ENCODE measurements at regions not wholly inside any gene's neighbourhood (a gene's known extent, or its start where the extent isn't known, plus 50 kb on each side); places are given as distances from the start of the nearest gene placed in this dataset.

DNA sequence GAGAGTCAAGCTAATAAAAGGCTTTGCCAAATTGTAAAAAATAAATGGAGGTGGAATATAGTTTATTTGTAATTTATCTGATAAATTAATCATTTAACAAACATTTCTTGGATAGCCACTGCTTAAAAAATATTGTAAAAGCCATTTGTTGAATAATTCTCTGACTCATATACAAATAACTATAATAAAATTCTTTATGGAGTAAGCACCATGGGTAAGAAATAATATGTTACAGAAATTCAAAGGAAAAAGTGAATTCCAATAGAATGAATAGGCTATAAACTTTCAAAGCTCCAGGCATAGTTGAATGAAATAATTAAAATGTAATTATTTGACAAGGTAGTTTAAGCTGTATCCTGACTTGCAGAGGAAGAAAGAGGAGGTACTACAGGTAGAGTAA is 291.4 kb upstream of the TMEM229A start:
- Mint-ChIP-seq H3K4me1 (peaks cover 2% of the 10 kb centered on the region; the same call in 1 of the 2 replicates), H3K27ac (no peak overlapping the region), H3K9me3 (no peaks in the 10 kb centered on the region), H3K4me3 (no peak overlapping the region), H3K36me3 (no peaks in the 10 kb centered on the region), H3K27me3 (ENCODE audit: low read depth) (no peaks in the 10 kb centered on the region; the same call in 1 of the 2 replicates)
- no peak for DNase-seq (ENCODE audit: low spot score)
- ChIA-PET POLR2A (no interaction called here), CTCF (no interaction called here)
- ATAC-seq: no peak
- TF ChIP-seq ATF1 (CRISPR knock-in tag; IDR thresholded peaks at IDR 0.05) (no peak), AFF4 (CRISPR knock-in tag; IDR thresholded peaks at IDR 0.05; ENCODE audit: borderline replicate concordance) (no peak), PREB (CRISPR knock-in tag; IDR thresholded peaks at IDR 0.05; ENCODE audit: borderline replicate concordance) (no peak), ZNF423 (CRISPR knock-in tag; IDR thresholded peaks at IDR 0.05) (no peak), KAT7 (CRISPR knock-in tag; IDR thresholded peaks at IDR 0.05; ENCODE audit: borderline replicate concordance) (no peak), ZBTB21 (CRISPR knock-in tag; IDR thresholded peaks at IDR 0.05; ENCODE audit: borderline replicate concordance) (no peak), MXD4 (CRISPR knock-in tag; IDR thresholded peaks at IDR 0.05; ENCODE audit: borderline replicate concordance) (no peak), OVOL2 (CRISPR knock-in tag; IDR thresholded peaks at IDR 0.05; ENCODE audit: borderline replicate concordance) (no peak), PRDM15 (CRISPR knock-in tag; IDR thresholded peaks at IDR 0.05) (no peak), TEAD4 (CRISPR knock-in tag; IDR thresholded peaks at IDR 0.05) (no peak), ZNF416 (CRISPR knock-in tag; IDR thresholded peaks at IDR 0.05) (no peak), FOXP4 (CRISPR knock-in tag; IDR thresholded peaks at IDR 0.05) (no peak)

DNA sequence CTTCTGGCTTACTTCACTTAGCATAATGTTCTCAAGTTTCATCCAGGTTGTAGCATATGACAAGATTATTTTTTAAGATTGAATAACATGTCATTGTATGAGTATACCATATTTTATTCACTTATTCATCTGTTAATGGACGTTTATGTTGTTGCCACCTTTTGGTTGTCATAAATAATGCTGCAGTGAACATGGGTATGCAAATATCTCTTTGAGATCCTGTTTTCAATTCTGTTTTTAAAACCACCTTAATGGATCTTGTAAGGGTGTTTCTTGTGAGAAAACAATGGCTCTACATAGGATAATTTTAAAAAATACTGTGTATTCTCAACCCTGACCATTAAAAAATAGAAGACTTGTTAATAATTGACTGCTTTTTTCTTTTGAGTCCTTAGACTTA is 290.7 kb upstream of the TMEM229A start:
- CTCF ChIA-PET: no interaction called here
- Mint-ChIP-seq H3K36me3 (no peaks in the 10 kb centered on the region), H3K27ac (no peak overlapping the region), H3K4me3 (no peak overlapping the region), H3K9me3 (no peaks in the 10 kb centered on the region), H3K27me3 (ENCODE audit: low read depth) (no peaks in the 10 kb centered on the region; the same call in 1 of the 2 replicates), H3K4me1 (no peaks in the 10 kb centered on the region)
- POLR2A ChIA-PET: no interaction called here
- ATAC-seq (no peak), DNase-seq (ENCODE audit: low spot score) (no peak)
- TF ChIP-seq FOXK1 (CRISPR knock-in tag; IDR thresholded peaks at IDR 0.05) (no peak), NFYB (CRISPR knock-in tag; conservative IDR thresholded peaks at IDR 0.05; ENCODE audit: low read depth) (no peak), ESRRA (CRISPR knock-in tag; IDR thresholded peaks at IDR 0.05; ENCODE audit: borderline replicate concordance) (no peak), STAT6 (CRISPR knock-in tag; conservative IDR thresholded peaks at IDR 0.05; ENCODE audit: low read depth) (no peak)
- TF ChIP-seq, protein P1, sequence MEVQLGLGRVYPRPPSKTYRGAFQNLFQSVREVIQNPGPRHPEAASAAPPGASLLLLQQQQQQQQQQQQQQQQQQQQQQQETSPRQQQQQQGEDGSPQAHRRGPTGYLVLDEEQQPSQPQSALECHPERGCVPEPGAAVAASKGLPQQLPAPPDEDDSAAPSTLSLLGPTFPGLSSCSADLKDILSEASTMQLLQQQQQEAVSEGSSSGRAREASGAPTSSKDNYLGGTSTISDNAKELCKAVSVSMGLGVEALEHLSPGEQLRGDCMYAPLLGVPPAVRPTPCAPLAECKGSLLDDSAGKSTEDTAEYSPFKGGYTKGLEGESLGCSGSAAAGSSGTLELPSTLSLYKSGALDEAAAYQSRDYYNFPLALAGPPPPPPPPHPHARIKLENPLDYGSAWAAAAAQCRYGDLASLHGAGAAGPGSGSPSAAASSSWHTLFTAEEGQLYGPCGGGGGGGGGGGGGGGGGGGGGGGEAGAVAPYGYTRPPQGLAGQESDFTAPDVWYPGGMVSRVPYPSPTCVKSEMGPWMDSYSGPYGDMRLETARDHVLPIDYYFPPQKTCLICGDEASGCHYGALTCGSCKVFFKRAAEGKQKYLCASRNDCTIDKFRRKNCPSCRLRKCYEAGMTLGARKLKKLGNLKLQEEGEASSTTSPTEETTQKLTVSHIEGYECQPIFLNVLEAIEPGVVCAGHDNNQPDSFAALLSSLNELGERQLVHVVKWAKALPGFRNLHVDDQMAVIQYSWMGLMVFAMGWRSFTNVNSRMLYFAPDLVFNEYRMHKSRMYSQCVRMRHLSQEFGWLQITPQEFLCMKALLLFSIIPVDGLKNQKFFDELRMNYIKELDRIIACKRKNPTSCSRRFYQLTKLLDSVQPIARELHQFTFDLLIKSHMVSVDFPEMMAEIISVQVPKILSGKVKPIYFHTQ (CRISPR knock-in tag; IDR thresholded peaks at IDR 0.05): no peak
- TF ChIP-seq, protein P2, sequence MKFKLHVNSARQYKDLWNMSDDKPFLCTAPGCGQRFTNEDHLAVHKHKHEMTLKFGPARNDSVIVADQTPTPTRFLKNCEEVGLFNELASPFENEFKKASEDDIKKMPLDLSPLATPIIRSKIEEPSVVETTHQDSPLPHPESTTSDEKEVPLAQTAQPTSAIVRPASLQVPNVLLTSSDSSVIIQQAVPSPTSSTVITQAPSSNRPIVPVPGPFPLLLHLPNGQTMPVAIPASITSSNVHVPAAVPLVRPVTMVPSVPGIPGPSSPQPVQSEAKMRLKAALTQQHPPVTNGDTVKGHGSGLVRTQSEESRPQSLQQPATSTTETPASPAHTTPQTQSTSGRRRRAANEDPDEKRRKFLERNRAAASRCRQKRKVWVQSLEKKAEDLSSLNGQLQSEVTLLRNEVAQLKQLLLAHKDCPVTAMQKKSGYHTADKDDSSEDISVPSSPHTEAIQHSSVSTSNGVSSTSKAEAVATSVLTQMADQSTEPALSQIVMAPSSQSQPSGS (CRISPR knock-in tag; IDR thresholded peaks at IDR 0.05; ENCODE audit: borderline replicate concordance, low read depth): no peak

Measured in WTC11 (cell line).